ENCODE measurements at regions not wholly inside any gene's neighbourhood (a gene's known extent, or its start where the extent isn't known, plus 50 kb on each side); places are given as distances from the start of the nearest gene placed in this dataset.

- no peak for TF ChIP-seq CTCF (IDR thresholded peaks at IDR 0.05)
- TF ChIP-seq POLR2AphosphoS5 (IDR thresholded peaks at IDR 0.05) = no peak
- no peak for TF ChIP-seq POLR2A (IDR thresholded peaks at IDR 0.05)
Measured at GRCh38 chr5:104513121-104513602, 950.6 kb upstream of the NUDT12 start.
